T-helper 2 cell treated with Interferon-gamma antibody and Interleukin-4, amounts not matched to agents 100 ng/mL and 5 ng/mL, for 36 hours (primary cell): ENCODE measurements at regions not wholly inside any gene's neighbourhood (a gene's known extent, or its start where the extent isn't known, plus 50 kb on each side); places are given as distances from the start of the nearest gene placed in this dataset.
"Not testable (repeated sequence)": the region's sequence is repeated elsewhere in the genome, so short reads cannot be mapped to it uniquely, and the experiment has no call there.

Source experiments
- intact Hi-C: fragments of 100-400 bp; cut with micrococcal nuclease; formaldehyde crosslinking; loops from one replicate; pipeline ENCODE4 v1.15.1; 2023

GRCh38 chr2:238598802-238599530, 172.2 kb downstream of the ASB1 start:
- intact Hi-C loops = no loop called here

GRCh38 chr2:238599549-238600505, 173.1 kb downstream of the ASB1 start:
- intact Hi-C loops = no loop called here

GRCh38 chr2:238600506-238601432, 174.0 kb downstream of the ASB1 start:
- intact Hi-C loops = no loop called here

- intact Hi-C loops = no loop called here
Measured at GRCh38 chr2:238601433-238602222, 174.9 kb downstream of the ASB1 start.

- intact Hi-C loops = no loop called here
Measured at GRCh38 chr2:238602223-238602960, 175.7 kb downstream of the ASB1 start.

GRCh38 chr2:238603596-238603995, 176.9 kb downstream of the ASB1 start:
- intact Hi-C loops = no loop called here

GRCh38 chr2:238606311-238606710, 179.6 kb downstream of the ASB1 start:
- intact Hi-C loops = no loop called here

- intact Hi-C loops = no loop called here
Measured at GRCh38 chr2:238613610-238614009, 186.9 kb downstream of the ASB1 start.

GRCh38 chr2:238614376-238614775, 187.6 kb downstream of the ASB1 start:
- intact Hi-C loops = no loop called here

- intact Hi-C loops = no loop called here
Measured at GRCh38 chr2:238615187-238615586, 188.5 kb downstream of the ASB1 start.

GRCh38 chr2:238616681-238617080, 190.0 kb downstream of the ASB1 start:
- intact Hi-C loops = no loop called here

- intact Hi-C loops = not testable (repeated sequence)
Measured at GRCh38 chr2:238618494-238619283, 192.0 kb downstream of the ASB1 start.

- intact Hi-C loops = no loop called here
Measured at GRCh38 chr2:238627899-238628298, 201.2 kb downstream of the ASB1 start.

- intact Hi-C loops = no loop called here
Measured at GRCh38 chr2:238629064-238629463, 202.3 kb downstream of the ASB1 start.

- intact Hi-C loops = no loop called here
Measured at GRCh38 chr2:238631491-238632180, 204.9 kb downstream of the ASB1 start.

GRCh38 chr2:238632181-238633060, 205.7 kb downstream of the ASB1 start:
- intact Hi-C loops = no loop called here
